ENCODE measurements at regions not wholly inside any gene's neighbourhood (a gene's known extent, or its start where the extent isn't known, plus 50 kb on each side); places are given as distances from the start of the nearest gene placed in this dataset.
"Not testable (repeated sequence)": the region's sequence is repeated elsewhere in the genome, so short reads cannot be mapped to it uniquely, and the experiment has no call there.

- DNase-seq (ENCODE audit: low spot score) = no peak
Measured at GRCh38 chr2:130289780-130290179, 52.9 kb upstream of the IMP4 start.

- DNase-seq (ENCODE audit: low spot score) = no peak
Measured at GRCh38 chr2:130288467-130289403, 54.0 kb upstream of the IMP4 start.

GRCh38 chr2:130287656-130288026 lies 55.1 kb upstream of the IMP4 start:
- no peak for DNase-seq (ENCODE audit: low spot score)

- DNase-seq (ENCODE audit: low spot score) = peak; percentile 6
Measured at GRCh38 chr2:130286983-130287655, 55.6 kb upstream of the IMP4 start.

- DNase-seq (ENCODE audit: low spot score) = not testable (repeated sequence)
Measured at GRCh38 chr2:130283341-130283869, 59.3 kb upstream of the IMP4 start.

GRCh38 chr2:130279551-130279950 lies 63.1 kb upstream of the IMP4 start:
- DNase-seq (ENCODE audit: low spot score) = not testable (repeated sequence)

- not testable (repeated sequence) for DNase-seq (ENCODE audit: low spot score)
Measured at GRCh38 chr2:130268333-130268732, 70.1 kb upstream of the TUBA3E start.

- not testable (repeated sequence) for DNase-seq (ENCODE audit: low spot score)
Measured at GRCh38 chr2:130267572-130267971, 69.3 kb upstream of the TUBA3E start.

- DNase-seq (ENCODE audit: low spot score) = not testable (repeated sequence)
Measured at GRCh38 chr2:130266836-130267235, 68.6 kb upstream of the TUBA3E start.

- not testable (repeated sequence) for DNase-seq (ENCODE audit: low spot score)
Measured at GRCh38 chr2:130265570-130266247, 67.5 kb upstream of the TUBA3E start.

- not testable (repeated sequence) for DNase-seq (ENCODE audit: low spot score)
Measured at GRCh38 chr2:130264901-130265320, 66.7 kb upstream of the TUBA3E start.

- no peak for DNase-seq (ENCODE audit: low spot score)
Measured at GRCh38 chr2:130264501-130264900, 66.3 kb upstream of the TUBA3E start.

GRCh38 chr2:130264046-130264445 lies 65.8 kb upstream of the TUBA3E start:
- no peak for DNase-seq (ENCODE audit: low spot score)

GRCh38 chr2:130263606-130264005 lies 65.4 kb upstream of the TUBA3E start:
- DNase-seq (ENCODE audit: low spot score) = no peak

GRCh38 chr2:130261970-130262760 lies 63.9 kb upstream of the TUBA3E start:
- DNase-seq (ENCODE audit: low spot score) = no peak

- DNase-seq (ENCODE audit: low spot score) = no peak
Measured at GRCh38 chr2:130261099-130261498, 62.9 kb upstream of the TUBA3E start.

- DNase-seq (ENCODE audit: low spot score) = no peak
Measured at GRCh38 chr2:130259594-130259993, 61.4 kb upstream of the TUBA3E start.

GRCh38 chr2:130258356-130258755 lies 60.1 kb upstream of the TUBA3E start:
- no peak for DNase-seq (ENCODE audit: low spot score)

GRCh38 chr2:130252880-130253645 lies 54.8 kb upstream of the TUBA3E start:
- DNase-seq (ENCODE audit: low spot score) = peak; percentile 59

GRCh38 chr2:130251873-130252620 lies 53.8 kb upstream of the TUBA3E start:
- no peak for DNase-seq (ENCODE audit: low spot score)
